Activated CD8-positive, alpha-beta memory T cell treated with anti-CD3 and anti-CD28 coated beads, Interleukin-2, amount 10 ng/mL, durations not matched to agents 7 days and 5 days (primary cell): ENCODE measurements at regions not wholly inside any gene's neighbourhood (a gene's known extent, or its start where the extent isn't known, plus 50 kb on each side); places are given as distances from the start of the nearest gene placed in this dataset.

Experiments used
- ATAC-seq: fragments of 150-1000 bp; cut with Tn5 transposase; one replicate; pipeline ENCODE4 v1.10.0; 2021; ENCODE audit warnings: moderate library complexity
- CTCF ChIA-PET: fragments of 350-600 bp; sonication (Branson Sonifier 250); formaldehyde crosslinking; loops from one replicate; lab custom pipeline; 2021; ENCODE audit warnings: antibody characterized with exemption; lab: Charles Lee
- DNase-seq: peaks from one replicate; pipeline ENCODE4 v3.0.0-alpha.2; 2020
- H3K27ac Mint-ChIP-seq: one replicate; pipeline ENCODE4 v1.8.0; 2021; ENCODE audit warnings: mild to moderate bottlenecking, mixed read lengths
- H3K27me3 Mint-ChIP-seq: one replicate; pipeline ENCODE4 v1.8.0; 2021; ENCODE audit warnings: mixed read lengths
- H3K36me3 Mint-ChIP-seq: one replicate; pipeline ENCODE4 v1.8.0; 2021; ENCODE audit warnings: mild to moderate bottlenecking, mixed read lengths
- H3K4me1 Mint-ChIP-seq: one replicate; pipeline ENCODE4 v1.8.0; 2021; ENCODE audit warnings: mixed read lengths
- H3K4me3 Mint-ChIP-seq: one replicate; pipeline ENCODE4 v1.8.0; 2021; ENCODE audit warnings: mild to moderate bottlenecking, moderate library complexity, mixed read lengths
- H3K9me3 Mint-ChIP-seq: one replicate; pipeline ENCODE4 v1.8.0; 2022; ENCODE audit warnings: low read depth, mixed read lengths

GRCh38 chr10:2188371-2188770, 451.0 kb upstream of the ADARB2 start:
- no peak for ATAC-seq
- Mint-ChIP-seq H3K4me3 (no peak overlapping the region), H3K27me3 (no peaks in the 10 kb centered on the region), H3K9me3 (peaks cover 3% of the 10 kb centered on the region), H3K4me1 (no peaks in the 10 kb centered on the region), H3K27ac (no peak overlapping the region), H3K36me3 (no peaks in the 10 kb centered on the region)
- CTCF ChIA-PET = no interaction called here
- DNase-seq = no peak

- ATAC-seq = no peak
- Mint-ChIP-seq H3K27ac (no peak overlapping the region), H3K9me3 (peaks cover 8% of the 10 kb centered on the region), H3K27me3 (no peaks in the 10 kb centered on the region), H3K4me1 (no peaks in the 10 kb centered on the region), H3K4me3 (no peak overlapping the region), H3K36me3 (no peaks in the 10 kb centered on the region)
- DNase-seq = no peak
- CTCF ChIA-PET = no interaction called here
These were observed 436.0 kb upstream of the ADARB2 start for GRCh38 chr10:2173327-2173726.

GRCh38 chr10:2165771-2166460, 428.6 kb upstream of the ADARB2 start:
- no peaks in the 10 kb centered on the region for H3K27me3 Mint-ChIP-seq
- CTCF ChIA-PET = no interaction called here
- no peak for ATAC-seq

GRCh38 chr10:2150288-2150687, 413.0 kb upstream of the ADARB2 start:
- H3K4me3 Mint-ChIP-seq = no peak overlapping the region
- H3K36me3 Mint-ChIP-seq = no peaks in the 10 kb centered on the region
- no peak overlapping the region for H3K27ac Mint-ChIP-seq
- DNase-seq = no peak
- CTCF ChIA-PET = no interaction called here
- H3K27me3 Mint-ChIP-seq = no peaks in the 10 kb centered on the region
- no peaks in the 10 kb centered on the region for H3K4me1 Mint-ChIP-seq
- H3K9me3 Mint-ChIP-seq = no peaks in the 10 kb centered on the region
- ATAC-seq = no peak

More at GRCh38 chr10:2165771-2166460, 428.6 kb upstream of the ADARB2 start:
- no peaks in the 10 kb centered on the region for H3K4me1 Mint-ChIP-seq
- H3K36me3 Mint-ChIP-seq = no peaks in the 10 kb centered on the region
- H3K9me3 Mint-ChIP-seq = peaks cover 2% of the 10 kb centered on the region
- H3K27ac Mint-ChIP-seq = no peak overlapping the region
- no peak overlapping the region for H3K4me3 Mint-ChIP-seq
- DNase-seq = no peak

GRCh38 chr10:2145926-2146478, 408.7 kb upstream of the ADARB2 start:
- Mint-ChIP-seq H3K36me3 (no peaks in the 10 kb centered on the region), H3K9me3 (no peaks in the 10 kb centered on the region), H3K4me1 (no peaks in the 10 kb centered on the region), H3K4me3 (no peak overlapping the region), H3K27me3 (no peaks in the 10 kb centered on the region), H3K27ac (no peak overlapping the region)
- no peak for ATAC-seq
- CTCF ChIA-PET = no interaction called here
- DNase-seq = no peak

DNA sequence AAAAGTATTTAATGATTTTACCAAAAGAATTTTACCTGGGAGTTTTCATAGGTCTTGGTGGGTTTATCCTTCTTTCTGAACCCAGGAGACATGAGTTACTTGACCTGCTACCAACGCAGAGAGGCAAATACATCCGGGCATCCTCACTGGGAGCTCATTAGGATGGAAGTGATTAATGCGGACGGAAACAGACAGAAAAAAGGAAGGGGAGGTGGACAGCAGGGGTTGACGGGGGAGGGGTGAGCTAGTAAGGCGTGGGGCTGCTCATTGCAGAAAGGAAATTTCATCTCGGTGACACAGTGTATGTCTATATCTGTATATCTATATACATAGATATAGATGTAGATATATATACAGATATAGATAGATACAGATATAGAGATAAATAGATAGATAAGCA, 408.2 kb upstream of the ADARB2 start:
- Mint-ChIP-seq H3K4me3 (no peak overlapping the region), H3K4me1 (no peaks in the 10 kb centered on the region), H3K36me3 (no peaks in the 10 kb centered on the region), H3K27me3 (no peaks in the 10 kb centered on the region), H3K9me3 (no peaks in the 10 kb centered on the region), H3K27ac (no peak overlapping the region)
- no peak for DNase-seq
- no peak for ATAC-seq
- CTCF ChIA-PET = no interaction called here

GRCh38 chr10:2144584-2144983, 407.3 kb upstream of the ADARB2 start:
- CTCF ChIA-PET = no interaction called here
- Mint-ChIP-seq H3K4me1 (no peaks in the 10 kb centered on the region), H3K27ac (no peak overlapping the region), H3K36me3 (no peaks in the 10 kb centered on the region), H3K27me3 (no peaks in the 10 kb centered on the region), H3K4me3 (no peak overlapping the region), H3K9me3 (no peaks in the 10 kb centered on the region)
- ATAC-seq (no peak), DNase-seq (no peak)

- ATAC-seq (no peak), DNase-seq (no peak)
- H3K27ac Mint-ChIP-seq = no peak overlapping the region
- no peak overlapping the region for H3K4me3 Mint-ChIP-seq
- H3K4me1 Mint-ChIP-seq = no peaks in the 10 kb centered on the region
- H3K9me3 Mint-ChIP-seq = no peaks in the 10 kb centered on the region
- CTCF ChIA-PET = no interaction called here
- H3K27me3 Mint-ChIP-seq = no peaks in the 10 kb centered on the region
- no peaks in the 10 kb centered on the region for H3K36me3 Mint-ChIP-seq
These were observed 406.0 kb upstream of the ADARB2 start for GRCh38 chr10:2143213-2143835.

GRCh38 chr10:2139746-2140145, 402.4 kb upstream of the ADARB2 start:
- CTCF ChIA-PET = no interaction called here
- Mint-ChIP-seq H3K4me1 (no peaks in the 10 kb centered on the region), H3K9me3 (no peaks in the 10 kb centered on the region), H3K36me3 (no peaks in the 10 kb centered on the region), H3K4me3 (no peak overlapping the region), H3K27me3 (no peaks in the 10 kb centered on the region), H3K27ac (no peak overlapping the region)
- ATAC-seq (no peak), DNase-seq (no peak)

DNA sequence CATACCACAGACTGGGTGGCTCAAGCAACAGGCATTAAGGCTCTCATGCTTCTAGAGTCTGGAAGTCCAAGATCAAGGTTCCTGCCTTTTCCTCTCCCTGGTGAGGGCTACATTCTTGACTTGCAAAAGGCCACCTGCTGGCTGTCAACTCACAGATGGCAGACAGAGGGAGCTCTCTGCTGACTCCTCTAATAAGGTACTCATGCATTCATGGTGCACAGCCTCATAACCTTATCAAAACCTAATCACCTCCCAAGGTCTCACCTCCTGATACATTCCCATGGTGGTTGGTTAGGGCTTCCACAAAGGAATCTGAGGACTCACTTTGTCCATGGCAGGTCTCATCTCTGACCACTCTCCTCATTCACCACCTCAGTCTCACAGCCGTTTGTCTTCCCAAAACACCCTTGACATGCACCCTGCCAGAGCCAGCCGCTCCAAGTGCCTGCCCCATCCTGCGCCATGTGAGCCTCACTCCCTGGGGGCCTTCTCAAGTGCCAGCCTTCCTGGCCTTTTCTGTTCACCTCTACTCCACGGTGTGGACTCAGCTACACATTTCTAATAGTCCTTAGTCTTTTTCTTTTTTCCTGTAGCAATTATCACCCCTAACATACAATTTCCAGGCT, 400.3 kb upstream of the ADARB2 start:
- H3K27ac Mint-ChIP-seq = no peak overlapping the region
- CTCF ChIA-PET = no interaction called here
- H3K9me3 Mint-ChIP-seq = no peaks in the 10 kb centered on the region
- H3K4me1 Mint-ChIP-seq = no peaks in the 10 kb centered on the region
- H3K36me3 Mint-ChIP-seq = no peaks in the 10 kb centered on the region
- DNase-seq (no peak), ATAC-seq (no peak)
- H3K4me3 Mint-ChIP-seq = no peak overlapping the region
- no peaks in the 10 kb centered on the region for H3K27me3 Mint-ChIP-seq

GRCh38 chr10:2130705-2131305, 393.5 kb upstream of the ADARB2 start:
- Mint-ChIP-seq H3K27ac (no peak overlapping the region), H3K36me3 (no peaks in the 10 kb centered on the region), H3K27me3 (no peaks in the 10 kb centered on the region), H3K9me3 (no peaks in the 10 kb centered on the region), H3K4me3 (no peak overlapping the region), H3K4me1 (no peaks in the 10 kb centered on the region)
- ATAC-seq = no peak
- DNase-seq = no peak
- CTCF ChIA-PET = no interaction called here

- no peak overlapping the region for H3K4me3 Mint-ChIP-seq
- ATAC-seq (no peak), DNase-seq (no peak)
- CTCF ChIA-PET = no interaction called here
- H3K36me3 Mint-ChIP-seq = no peaks in the 10 kb centered on the region
- no peaks in the 10 kb centered on the region for H3K4me1 Mint-ChIP-seq
- H3K27ac Mint-ChIP-seq = no peak overlapping the region
- no peaks in the 10 kb centered on the region for H3K27me3 Mint-ChIP-seq
- H3K9me3 Mint-ChIP-seq = no peaks in the 10 kb centered on the region
These were observed 391.7 kb upstream of the ADARB2 start for GRCh38 chr10:2128991-2129390.

GRCh38 chr10:2124135-2124534, 386.8 kb upstream of the ADARB2 start:
- no peak overlapping the region for H3K4me3 Mint-ChIP-seq
- H3K9me3 Mint-ChIP-seq = no peaks in the 10 kb centered on the region
- H3K27ac Mint-ChIP-seq = no peak overlapping the region
- no peaks in the 10 kb centered on the region for H3K4me1 Mint-ChIP-seq
- H3K27me3 Mint-ChIP-seq = no peaks in the 10 kb centered on the region
- CTCF ChIA-PET = no interaction called here
- ATAC-seq (no peak), DNase-seq (no peak)
- H3K36me3 Mint-ChIP-seq = no peaks in the 10 kb centered on the region
